ENCODE measurements at regions not wholly inside any gene's neighbourhood (a gene's known extent, or its start where the extent isn't known, plus 50 kb on each side); places are given as distances from the start of the nearest gene placed in this dataset.

- intact Hi-C loops (cut with micrococcal nuclease; ENCODE audit: unreplicated experiment) (no loop called here), in situ Hi-C loops (cut with MboI) (no loop called here)
- Histone ChIP-seq H3K27me3 (replicated peaks in 1 of 2; ENCODE audit: control insufficient read depth in 2 of 2, insufficient read depth in 2 of 2, low read length in 1 of 2) (no peaks in the 10 kb centered on the region), H3K9ac (ENCODE audit: control insufficient read depth, insufficient read depth, low read length) (no peak overlapping the region), H3K79me2 (ENCODE audit: control insufficient read depth, insufficient read depth, low read length) (no peaks in the 10 kb centered on the region), H3K36me3 (ENCODE audit: control insufficient read depth in 2 of 2, insufficient read depth in 2 of 2, low read length in 1 of 2) (no peaks in the 10 kb centered on the region), H3K4me1 (ENCODE audit: control insufficient read depth, insufficient read depth, low read length) (no peaks in the 10 kb centered on the region), H3K27ac (ENCODE audit: control insufficient read depth, insufficient read depth) (no peak overlapping the region), H3K4me3 (no peak overlapping the region), H3K4me2 (ENCODE audit: control insufficient read depth, insufficient read depth) (no peak overlapping the region), H2AFZ (ENCODE audit: control insufficient read depth, low read depth, low read length) (no peak overlapping the region), H4K20me1 (ENCODE audit: control insufficient read depth, insufficient read depth) (no peaks in the 10 kb centered on the region), H3K9me3 (replicated peaks; ENCODE audit: control insufficient read depth, insufficient read depth, low read length) (no peaks in the 10 kb centered on the region)
- SMC1A ChIA-PET (ENCODE audit: uncharacterized antibody, unreplicated experiment): no interaction called here
- no peak for FAIRE-seq
- WGBS (ENCODE audit: insufficient coverage, insufficient replicate concordance, low lambda C conversion rate, missing lambda C conversion rate): 70% methylated on average over 1 of the region's 1 CpG
- POLR2A ChIA-PET: no interaction called here
- DNase-seq (ENCODE audit: low read depth, low spot score): no peak
- TF ChIP-seq YY1 (IDR thresholded peaks at IDR 0.05; ENCODE audit: low read depth, low read length) (no peak), NR2F1 (conservative IDR thresholded peaks at IDR 0.05) (no peak), SUPT20H (IDR thresholded peaks at IDR 0.05; ENCODE audit: borderline replicate concordance, control insufficient read depth, low read depth, low read length) (no peak)
- no TSS peak for BruUV-seq (replicated peaks)
- no peak for ATAC-seq
- CTCF ChIA-PET: no interaction called here
- RAD21 ChIA-PET (ENCODE audit: unreplicated experiment): no interaction called here
Measured at GRCh38 chr4:60455380-60455779, 744.7 kb upstream of the ADGRL3 start.

- Histone ChIP-seq H3K27me3 (replicated peaks in 1 of 2; ENCODE audit: control insufficient read depth in 2 of 2, insufficient read depth in 2 of 2, low read length in 1 of 2) (no peaks in the 10 kb centered on the region), H3K27ac (ENCODE audit: control insufficient read depth, insufficient read depth) (no peak overlapping the region), H3K4me3 (no peak overlapping the region), H4K20me1 (ENCODE audit: control insufficient read depth, insufficient read depth) (no peaks in the 10 kb centered on the region), H3K79me2 (ENCODE audit: control insufficient read depth, insufficient read depth, low read length) (no peaks in the 10 kb centered on the region), H3K4me2 (ENCODE audit: control insufficient read depth, insufficient read depth) (no peak overlapping the region), H3K9ac (ENCODE audit: control insufficient read depth, insufficient read depth, low read length) (no peak overlapping the region), H3K36me3 (ENCODE audit: control insufficient read depth in 2 of 2, insufficient read depth in 2 of 2, low read length in 1 of 2) (no peaks in the 10 kb centered on the region), H3K4me1 (ENCODE audit: control insufficient read depth, insufficient read depth, low read length) (no peaks in the 10 kb centered on the region), H3K9me3 (replicated peaks; ENCODE audit: control insufficient read depth, insufficient read depth, low read length) (no peaks in the 10 kb centered on the region), H2AFZ (ENCODE audit: control insufficient read depth, low read depth, low read length) (no peak overlapping the region)
- DNase-seq (ENCODE audit: low read depth, low spot score): no peak
- SMC1A ChIA-PET (ENCODE audit: uncharacterized antibody, unreplicated experiment): no interaction called here
- in situ Hi-C loops (cut with MboI): no loop called here
- no peak for FAIRE-seq
- BruUV-seq (replicated peaks): no TSS peak
- no peak for ATAC-seq
- TF ChIP-seq, protein P1, sequence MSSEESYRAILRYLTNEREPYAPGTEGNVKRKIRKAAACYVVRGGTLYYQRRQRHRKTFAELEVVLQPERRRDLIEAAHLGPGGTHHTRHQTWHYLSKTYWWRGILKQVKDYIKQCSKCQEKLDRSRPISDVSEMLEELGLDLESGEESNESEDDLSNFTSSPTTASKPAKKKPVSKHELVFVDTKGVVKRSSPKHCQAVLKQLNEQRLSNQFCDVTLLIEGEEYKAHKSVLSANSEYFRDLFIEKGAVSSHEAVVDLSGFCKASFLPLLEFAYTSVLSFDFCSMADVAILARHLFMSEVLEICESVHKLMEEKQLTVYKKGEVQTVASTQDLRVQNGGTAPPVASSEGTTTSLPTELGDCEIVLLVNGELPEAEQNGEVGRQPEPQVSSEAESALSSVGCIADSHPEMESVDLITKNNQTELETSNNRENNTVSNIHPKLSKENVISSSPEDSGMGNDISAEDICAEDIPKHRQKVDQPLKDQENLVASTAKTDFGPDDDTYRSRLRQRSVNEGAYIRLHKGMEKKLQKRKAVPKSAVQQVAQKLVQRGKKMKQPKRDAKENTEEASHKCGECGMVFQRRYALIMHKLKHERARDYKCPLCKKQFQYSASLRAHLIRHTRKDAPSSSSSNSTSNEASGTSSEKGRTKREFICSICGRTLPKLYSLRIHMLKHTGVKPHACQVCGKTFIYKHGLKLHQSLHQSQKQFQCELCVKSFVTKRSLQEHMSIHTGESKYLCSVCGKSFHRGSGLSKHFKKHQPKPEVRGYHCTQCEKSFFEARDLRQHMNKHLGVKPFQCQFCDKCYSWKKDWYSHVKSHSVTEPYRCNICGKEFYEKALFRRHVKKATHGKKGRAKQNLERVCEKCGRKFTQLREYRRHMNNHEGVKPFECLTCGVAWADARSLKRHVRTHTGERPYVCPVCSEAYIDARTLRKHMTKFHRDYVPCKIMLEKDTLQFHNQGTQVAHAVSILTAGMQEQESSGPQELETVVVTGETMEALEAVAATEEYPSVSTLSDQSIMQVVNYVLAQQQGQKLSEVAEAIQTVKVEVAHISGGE (CRISPR knock-in tag; IDR thresholded peaks at IDR 0.05): no peak
- TF ChIP-seq MTA3 (IDR thresholded peaks at IDR 0.05; ENCODE audit: borderline replicate concordance, low read length) (no peak), NR2F1 (conservative IDR thresholded peaks at IDR 0.05) (no peak), RUNX3 (IDR thresholded peaks at IDR 0.05; ENCODE audit: low read length) (no peak), BRCA1 (IDR thresholded peaks at IDR 0.05; ENCODE audit: low read depth, low read length) (no peak), STAT1 (conservative IDR thresholded peaks at IDR 0.05) (no peak), FOXM1 (IDR thresholded peaks at IDR 0.05; ENCODE audit: low read depth, low read length) (no peak), JUNB (IDR thresholded peaks at IDR 0.05) (no peak), HDAC2 (IDR thresholded peaks at IDR 0.05) (no peak)
- TF ChIP-seq, protein P2, sequence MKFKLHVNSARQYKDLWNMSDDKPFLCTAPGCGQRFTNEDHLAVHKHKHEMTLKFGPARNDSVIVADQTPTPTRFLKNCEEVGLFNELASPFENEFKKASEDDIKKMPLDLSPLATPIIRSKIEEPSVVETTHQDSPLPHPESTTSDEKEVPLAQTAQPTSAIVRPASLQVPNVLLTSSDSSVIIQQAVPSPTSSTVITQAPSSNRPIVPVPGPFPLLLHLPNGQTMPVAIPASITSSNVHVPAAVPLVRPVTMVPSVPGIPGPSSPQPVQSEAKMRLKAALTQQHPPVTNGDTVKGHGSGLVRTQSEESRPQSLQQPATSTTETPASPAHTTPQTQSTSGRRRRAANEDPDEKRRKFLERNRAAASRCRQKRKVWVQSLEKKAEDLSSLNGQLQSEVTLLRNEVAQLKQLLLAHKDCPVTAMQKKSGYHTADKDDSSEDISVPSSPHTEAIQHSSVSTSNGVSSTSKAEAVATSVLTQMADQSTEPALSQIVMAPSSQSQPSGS (IDR thresholded peaks at IDR 0.05; ENCODE audit: low read length): no peak
- intact Hi-C loops (cut with micrococcal nuclease; ENCODE audit: unreplicated experiment): no loop called here
- RAD21 ChIA-PET (ENCODE audit: unreplicated experiment): no interaction called here
- CTCF ChIA-PET: no interaction called here
- WGBS (ENCODE audit: insufficient coverage, insufficient replicate concordance, low lambda C conversion rate, missing lambda C conversion rate): 0% methylated on average over 1 of the region's 1 CpG
- POLR2A ChIA-PET: no interaction called here
Measured at GRCh38 chr4:60461551-60461950, 738.6 kb upstream of the ADGRL3 start.

Measured in GM12878 (cell line).